SH-SY5Y (cell line): ENCODE measurements at regions not wholly inside any gene's neighbourhood (a gene's known extent, or its start where the extent isn't known, plus 50 kb on each side); places are given as distances from the start of the nearest gene placed in this dataset.

ENCODE experiments used
- GATA2 ChIP-seq: IDR thresholded peaks from 2 replicates; pipeline ENCODE4 v1.6.1; 2011; ENCODE audit warnings: mild to moderate bottlenecking, low read depth, low read length
- GATA3 ChIP-seq: IDR thresholded peaks from 2 replicates; pipeline ENCODE4 v1.6.1; 2011; ENCODE audit warnings: low read depth, mild to moderate bottlenecking, low read length, moderate library complexity

DNA sequence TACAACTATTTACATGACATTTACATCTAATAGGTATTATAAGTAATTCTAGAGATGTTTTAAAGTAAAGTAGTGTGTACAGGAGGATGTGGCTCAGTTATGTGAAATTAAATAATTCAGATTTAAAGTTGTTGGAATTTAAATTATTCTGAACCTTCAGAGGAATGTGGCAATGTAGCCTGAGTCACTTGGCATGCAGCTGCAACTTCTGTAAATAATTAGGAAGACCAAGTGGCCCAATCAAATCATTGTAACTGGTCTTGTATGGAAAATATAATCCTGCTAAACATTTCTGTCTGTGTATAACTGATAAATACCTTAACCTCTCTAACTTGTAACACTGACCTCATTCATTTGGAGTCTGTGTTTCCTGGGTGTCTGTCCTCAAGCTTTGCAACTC lies 828.9 kb downstream of the GLUD2 start:
- no peak for TF ChIP-seq GATA3
- no peak for TF ChIP-seq GATA2
